PC-3 (cell line): ENCODE measurements at regions not wholly inside any gene's neighbourhood (a gene's known extent, or its start where the extent isn't known, plus 50 kb on each side); places are given as distances from the start of the nearest gene placed in this dataset.

Experiments used
- CTCF ChIP-seq: fragments of 300-600 bp; sonication (generic); conservative IDR thresholded peaks from 2 replicates; pipeline ENCODE4 v1.5.1; 2017; ENCODE audit warnings: antibody characterized with exemption, low read depth, mild to moderate bottlenecking, low read length
- EZH2 ChIP-seq: fragments of 300-600 bp; sonication (generic); IDR thresholded peaks from one replicate; pipeline ENCODE4 v1.6.1; 2017; ENCODE audit warnings: antibody characterized with exemption, mild to moderate bottlenecking, low read length; ENCODE audit not compliant: unreplicated experiment

DNA sequence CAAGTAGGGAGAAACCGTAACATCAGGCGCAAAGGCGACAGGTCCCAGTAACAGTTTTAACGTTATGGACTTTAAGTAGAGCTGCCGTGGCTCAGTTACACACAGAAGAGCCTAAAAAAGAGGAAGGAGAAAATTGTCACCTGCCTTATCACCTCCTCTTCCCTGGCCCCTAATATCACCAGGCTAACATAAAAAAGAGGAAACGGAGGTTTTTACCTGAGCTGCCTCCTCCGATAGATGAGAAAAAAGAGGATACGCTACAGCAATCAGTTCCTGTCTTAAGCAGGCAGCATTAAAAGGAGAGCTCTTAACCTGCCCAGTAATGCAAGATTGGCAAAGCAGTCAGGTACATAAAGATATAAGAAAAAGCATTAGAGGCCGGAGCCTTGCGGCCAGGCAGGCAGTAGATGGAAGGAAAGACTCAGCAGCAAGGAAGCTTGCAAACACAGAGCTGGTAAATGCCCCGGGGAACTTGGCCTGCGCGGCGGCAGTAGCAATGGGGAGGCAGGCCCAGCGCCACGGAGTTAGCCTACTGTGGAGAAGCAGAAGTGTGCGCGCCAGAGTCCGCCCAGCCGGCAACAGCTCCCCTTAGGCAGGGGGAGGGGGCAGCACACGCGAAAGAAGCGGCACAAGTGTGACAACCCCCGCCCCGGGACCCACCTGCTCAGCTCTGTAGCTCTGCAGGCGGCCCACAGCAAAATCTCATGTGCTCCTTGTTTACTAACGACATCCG is 116.3 kb upstream of the SCN7A start:
- no peak for TF ChIP-seq EZH2
- no peak for TF ChIP-seq CTCF
